Activated naive CD8-positive, alpha-beta T cell (primary cell): ENCODE measurements at regions not wholly inside any gene's neighbourhood (a gene's known extent, or its start where the extent isn't known, plus 50 kb on each side); places are given as distances from the start of the nearest gene placed in this dataset.

ENCODE experiments used
- H3K27ac Mint-ChIP-seq: one replicate; pipeline ENCODE4 v1.8.0; 2021; ENCODE audit warnings: mixed read lengths
- H3K27me3 Mint-ChIP-seq: one replicate; pipeline ENCODE4 v1.8.0; 2021; ENCODE audit warnings: mixed read lengths
- H3K36me3 Mint-ChIP-seq: one replicate; pipeline ENCODE4 v1.8.0; 2021; ENCODE audit warnings: mixed read lengths
- H3K4me1 Mint-ChIP-seq: one replicate; pipeline ENCODE4 v1.8.0; 2021; ENCODE audit warnings: low read depth, mixed read lengths
- H3K4me3 Mint-ChIP-seq: one replicate; pipeline ENCODE4 v1.8.0; 2021; ENCODE audit warnings: mild to moderate bottlenecking, mixed read lengths
- H3K9me3 Mint-ChIP-seq: one replicate; pipeline ENCODE4 v1.8.0; 2021; ENCODE audit warnings: low read depth, mixed read lengths

GRCh38 chr10:78476844-78477243 is 443.2 kb downstream of the RPS24 start:
- peaks cover 1% of the 10 kb centered on the region for H3K27me3 Mint-ChIP-seq
- no peaks in the 10 kb centered on the region for H3K9me3 Mint-ChIP-seq
- no peaks in the 10 kb centered on the region for H3K4me1 Mint-ChIP-seq
- H3K27ac Mint-ChIP-seq: no peak overlapping the region
- H3K4me3 Mint-ChIP-seq: no peak overlapping the region
- H3K36me3 Mint-ChIP-seq: no peaks in the 10 kb centered on the region

- no peak overlapping the region for H3K27ac Mint-ChIP-seq
- no peak overlapping the region for H3K4me3 Mint-ChIP-seq
- no peaks in the 10 kb centered on the region for H3K36me3 Mint-ChIP-seq
- H3K27me3 Mint-ChIP-seq: peaks cover 1% of the 10 kb centered on the region
- no peaks in the 10 kb centered on the region for H3K9me3 Mint-ChIP-seq
- H3K4me1 Mint-ChIP-seq: no peaks in the 10 kb centered on the region
Observed at GRCh38 chr10:78478919-78479318, 445.3 kb downstream of the RPS24 start.

GRCh38 chr10:78479467-78479866 is 445.8 kb downstream of the RPS24 start:
- peaks cover 5% of the 10 kb centered on the region for H3K27me3 Mint-ChIP-seq
- H3K9me3 Mint-ChIP-seq: no peaks in the 10 kb centered on the region
- H3K27ac Mint-ChIP-seq: no peak overlapping the region

GRCh38 chr10:78481842-78482241 is 448.2 kb downstream of the RPS24 start:
- no peaks in the 10 kb centered on the region for H3K9me3 Mint-ChIP-seq
- no peak overlapping the region for H3K27ac Mint-ChIP-seq
- peaks cover 6% of the 10 kb centered on the region for H3K27me3 Mint-ChIP-seq
- H3K4me1 Mint-ChIP-seq: no peaks in the 10 kb centered on the region
- H3K4me3 Mint-ChIP-seq: no peak overlapping the region
- H3K36me3 Mint-ChIP-seq: no peaks in the 10 kb centered on the region

More at GRCh38 chr10:78479467-78479866, 445.8 kb downstream of the RPS24 start:
- Mint-ChIP-seq H3K4me1 (no peaks in the 10 kb centered on the region), H3K36me3 (no peaks in the 10 kb centered on the region), H3K4me3 (no peak overlapping the region)

- no peaks in the 10 kb centered on the region for H3K36me3 Mint-ChIP-seq
- no peaks in the 10 kb centered on the region for H3K4me1 Mint-ChIP-seq
- H3K27me3 Mint-ChIP-seq: peaks cover 6% of the 10 kb centered on the region
- H3K27ac Mint-ChIP-seq: no peak overlapping the region
- peaks cover 3% of the 10 kb centered on the region for H3K9me3 Mint-ChIP-seq
- H3K4me3 Mint-ChIP-seq: no peak overlapping the region
Observed at GRCh38 chr10:78483641-78484040, 450.0 kb downstream of the RPS24 start.

- Mint-ChIP-seq H3K27me3 (peaks cover 7% of the 10 kb centered on the region), H3K36me3 (peaks cover 12% of the 10 kb centered on the region), H3K4me1 (no peaks in the 10 kb centered on the region), H3K4me3 (no peak overlapping the region), H3K27ac (no peak overlapping the region), H3K9me3 (peaks cover 27% of the 10 kb centered on the region)
Observed at GRCh38 chr10:78489034-78489433, 455.4 kb downstream of the RPS24 start.

GRCh38 chr10:78491812-78492211 is 458.1 kb downstream of the RPS24 start:
- no peak overlapping the region for H3K4me3 Mint-ChIP-seq
- H3K27me3 Mint-ChIP-seq: peaks cover 3% of the 10 kb centered on the region
- no peaks in the 10 kb centered on the region for H3K4me1 Mint-ChIP-seq
- H3K9me3 Mint-ChIP-seq: peaks cover 27% of the 10 kb centered on the region
- H3K27ac Mint-ChIP-seq: no peak overlapping the region
- H3K36me3 Mint-ChIP-seq: peaks cover 12% of the 10 kb centered on the region

- no peaks in the 10 kb centered on the region for H3K4me1 Mint-ChIP-seq
- peaks cover 5% of the 10 kb centered on the region for H3K27me3 Mint-ChIP-seq
- peaks cover 12% of the 10 kb centered on the region for H3K36me3 Mint-ChIP-seq
- no peak overlapping the region for H3K27ac Mint-ChIP-seq
- peaks cover 27% of the 10 kb centered on the region for H3K9me3 Mint-ChIP-seq
- H3K4me3 Mint-ChIP-seq: no peak overlapping the region
Observed at GRCh38 chr10:78492424-78492823, 458.8 kb downstream of the RPS24 start.

GRCh38 chr10:78494179-78494578 is 460.5 kb downstream of the RPS24 start:
- H3K4me3 Mint-ChIP-seq: no peak overlapping the region
- H3K36me3 Mint-ChIP-seq: peaks cover 9% of the 10 kb centered on the region
- H3K4me1 Mint-ChIP-seq: no peaks in the 10 kb centered on the region
- no peak overlapping the region for H3K27ac Mint-ChIP-seq
- H3K27me3 Mint-ChIP-seq: peaks cover 5% of the 10 kb centered on the region
- H3K9me3 Mint-ChIP-seq: peaks cover 22% of the 10 kb centered on the region

GRCh38 chr10:78502210-78502936 is 468.7 kb downstream of the RPS24 start:
- Mint-ChIP-seq H3K27me3 (peaks cover 3% of the 10 kb centered on the region), H3K4me1 (no peaks in the 10 kb centered on the region), H3K36me3 (no peaks in the 10 kb centered on the region), H3K27ac (no peak overlapping the region), H3K9me3 (no peaks in the 10 kb centered on the region), H3K4me3 (no peak overlapping the region)

GRCh38 chr10:78504181-78504580 is 470.5 kb downstream of the RPS24 start:
- Mint-ChIP-seq H3K4me3 (no peak overlapping the region), H3K4me1 (no peaks in the 10 kb centered on the region), H3K27ac (no peak overlapping the region), H3K36me3 (no peaks in the 10 kb centered on the region), H3K27me3 (peaks cover 4% of the 10 kb centered on the region), H3K9me3 (no peaks in the 10 kb centered on the region)

GRCh38 chr10:78505657-78506056 is 472.0 kb downstream of the RPS24 start:
- Mint-ChIP-seq H3K9me3 (no peaks in the 10 kb centered on the region), H3K27ac (no peak overlapping the region), H3K36me3 (no peaks in the 10 kb centered on the region), H3K4me3 (no peak overlapping the region), H3K27me3 (peaks cover 2% of the 10 kb centered on the region), H3K4me1 (no peaks in the 10 kb centered on the region)

GRCh38 chr10:78506614-78507013 is 473.0 kb downstream of the RPS24 start:
- no peaks in the 10 kb centered on the region for H3K4me1 Mint-ChIP-seq
- H3K4me3 Mint-ChIP-seq: no peak overlapping the region

GRCh38 chr10:78507510-78508160 is 474.0 kb downstream of the RPS24 start:
- H3K36me3 Mint-ChIP-seq: no peaks in the 10 kb centered on the region
- H3K4me1 Mint-ChIP-seq: no peaks in the 10 kb centered on the region
- H3K4me3 Mint-ChIP-seq: no peak overlapping the region
- no peaks in the 10 kb centered on the region for H3K9me3 Mint-ChIP-seq
- H3K27ac Mint-ChIP-seq: no peak overlapping the region
- H3K27me3 Mint-ChIP-seq: peaks cover 2% of the 10 kb centered on the region

More at GRCh38 chr10:78506614-78507013, 473.0 kb downstream of the RPS24 start:
- H3K36me3 Mint-ChIP-seq: no peaks in the 10 kb centered on the region
- H3K27me3 Mint-ChIP-seq: peaks cover 2% of the 10 kb centered on the region
- H3K27ac Mint-ChIP-seq: no peak overlapping the region
- no peaks in the 10 kb centered on the region for H3K9me3 Mint-ChIP-seq

GRCh38 chr10:78508955-78509748 is 475.5 kb downstream of the RPS24 start:
- Mint-ChIP-seq H3K4me3 (no peak overlapping the region), H3K4me1 (no peaks in the 10 kb centered on the region), H3K9me3 (no peaks in the 10 kb centered on the region)

More at GRCh38 chr10:78508955-78509748, 475.5 kb downstream of the RPS24 start:
- no peaks in the 10 kb centered on the region for H3K36me3 Mint-ChIP-seq
- peaks cover 2% of the 10 kb centered on the region for H3K27me3 Mint-ChIP-seq
- H3K27ac Mint-ChIP-seq: no peak overlapping the region
